ENCODE measurements at regions not wholly inside any gene's neighbourhood (a gene's known extent, or its start where the extent isn't known, plus 50 kb on each side); places are given as distances from the start of the nearest gene placed in this dataset.

GRCh38 chr3:72232777-72233176 is 447.8 kb upstream of the PROK2 start:
- TF ChIP-seq CTCF (IDR thresholded peaks at IDR 0.05; ENCODE audit: control insufficient read depth, insufficient read depth, low read depth, low read length, missing control alignments), result no peak
- no peak overlapping the region for H3K4me3 ChIP-seq (ENCODE audit: control insufficient read depth, low read depth, low read length)
- no peak for DNase-seq (ENCODE audit: low read depth)

GRCh38 chr3:72232331-72232730 is 447.4 kb upstream of the PROK2 start:
- no peak for TF ChIP-seq CTCF (IDR thresholded peaks at IDR 0.05; ENCODE audit: control insufficient read depth, insufficient read depth, low read depth, low read length, missing control alignments)
- no peak overlapping the region for H3K4me3 ChIP-seq (ENCODE audit: control insufficient read depth, low read depth, low read length)
- no peak for DNase-seq (ENCODE audit: low read depth)

- TF ChIP-seq CTCF (IDR thresholded peaks at IDR 0.05; ENCODE audit: control insufficient read depth, insufficient read depth, low read depth, low read length, missing control alignments), result no peak
- DNase-seq (ENCODE audit: low read depth), result no peak
- no peak overlapping the region for H3K4me3 ChIP-seq (ENCODE audit: control insufficient read depth, low read depth, low read length)
Measured at GRCh38 chr3:72231439-72232196, 446.7 kb upstream of the PROK2 start.

- peak; percentile 82 for DNase-seq (ENCODE audit: low read depth)
- no peak for TF ChIP-seq CTCF (IDR thresholded peaks at IDR 0.05; ENCODE audit: control insufficient read depth, insufficient read depth, low read depth, low read length, missing control alignments)
- H3K4me3 ChIP-seq (ENCODE audit: control insufficient read depth, low read depth, low read length), result no peak overlapping the region
Measured at GRCh38 chr3:72230774-72231379, 445.9 kb upstream of the PROK2 start.

GRCh38 chr3:72229952-72230351 is 445.0 kb upstream of the PROK2 start:
- H3K4me3 ChIP-seq (ENCODE audit: control insufficient read depth, low read depth, low read length), result no peak overlapping the region
- no peak for DNase-seq (ENCODE audit: low read depth)
- TF ChIP-seq CTCF (IDR thresholded peaks at IDR 0.05; ENCODE audit: control insufficient read depth, insufficient read depth, low read depth, low read length, missing control alignments), result no peak

GRCh38 chr3:72227486-72228070 is 442.6 kb upstream of the PROK2 start:
- DNase-seq (ENCODE audit: low read depth), result no peak
- H3K4me3 ChIP-seq (ENCODE audit: control insufficient read depth, low read depth, low read length), result no peak overlapping the region
- TF ChIP-seq CTCF (IDR thresholded peaks at IDR 0.05; ENCODE audit: control insufficient read depth, insufficient read depth, low read depth, low read length, missing control alignments), result no peak

Data from AG09309 (cell line).